SU-DHL-6 (cell line): ENCODE measurements at regions not wholly inside any gene's neighbourhood (a gene's known extent, or its start where the extent isn't known, plus 50 kb on each side); places are given as distances from the start of the nearest gene placed in this dataset.

Source experiments
- H2AFZ ChIP-seq: fragments of 200-600 bp; sonication (generic); 2 replicates; pipeline ENCODE4 v1.6.1; 2014; ENCODE audit warnings: low read depth, mild to moderate bottlenecking, moderate library complexity, mixed read lengths, antibody characterized with exemption, low read length; ENCODE audit not compliant: severe bottlenecking
- H3F3A ChIP-seq: fragments of 200-600 bp; shearing (Covaris generic); 2 replicates; pipeline ENCODE4 v1.6.0; 2016; ENCODE audit warnings: antibody characterized with exemption, mild to moderate bottlenecking; ENCODE audit not compliant: insufficient read depth
- H3K27ac ChIP-seq: fragments of 200-600 bp; sonication (generic); 2 replicates; pipeline ENCODE4 v1.5.1; 2016; ENCODE audit warnings: low read depth, mild to moderate bottlenecking, low read length, moderate library complexity, mixed read lengths
- H3K27me3 ChIP-seq: fragments of 200-600 bp; sonication (generic), shearing (Covaris generic); 2 replicates; pipeline ENCODE4 v1.6.0; 2014; ENCODE audit warnings: mild to moderate bottlenecking, low read length
- H3K36me3 ChIP-seq: fragments of 200-600 bp; sonication (generic); 2 replicates; pipeline ENCODE4 v1.6.1; 2014; ENCODE audit warnings: mild to moderate bottlenecking, low read length, mixed read lengths
- H3K4me2 ChIP-seq: fragments of 300-600, 200-600 bp; shearing (Covaris generic), sonication (generic); 2 replicates; pipeline ENCODE4 v1.6.0; 2014; ENCODE audit warnings: low read length, low read depth, mild to moderate bottlenecking; ENCODE audit not compliant: poor library complexity, severe bottlenecking
- H3K4me3 ChIP-seq: fragments of 200-600 bp; sonication (generic); 2 replicates; pipeline ENCODE4 v1.5.1; 2014; ENCODE audit warnings: antibody characterized with exemption, low read length, mild to moderate bottlenecking, mixed read lengths; ENCODE audit not compliant: insufficient read depth, poor library complexity, severe bottlenecking
- H3K79me2 ChIP-seq: fragments of 200-600 bp; sonication (generic); 2 replicates; pipeline ENCODE4 v1.6.1; 2014; ENCODE audit warnings: mild to moderate bottlenecking, low read length, moderate library complexity; ENCODE audit not compliant: insufficient read depth
- H3K9ac ChIP-seq: fragments of 200-600 bp; sonication (generic); 2 replicates; pipeline ENCODE4 v1.7.0; 2014; ENCODE audit warnings: mild to moderate bottlenecking, low read length
- H3K9me2 ChIP-seq: fragments of 200-600 bp; sonication (generic); replicated peaks from 2 replicates; pipeline ENCODE4 v1.6.1; 2014; ENCODE audit warnings: low read length; ENCODE audit not compliant: insufficient read depth
- H3K9me3 ChIP-seq: fragments of 200-600 bp; sonication (generic); 2 replicates; pipeline ENCODE4 v1.6.1; 2014; ENCODE audit warnings: low read length, mixed read lengths; ENCODE audit not compliant: insufficient read depth
- H4K20me1 ChIP-seq: fragments of 200-600 bp; sonication (generic); 2 replicates; pipeline ENCODE4 v1.6.1; 2014; ENCODE audit warnings: low read depth, mild to moderate bottlenecking, antibody characterized with exemption, low read length, moderate library complexity, mixed read lengths
- EZH2phosphoT487 ChIP-seq: fragments of 200-600 bp; sonication (generic), shearing (Covaris generic); conservative IDR thresholded peaks from 2 replicates; pipeline ENCODE4 v1.6.1; 2018; ENCODE audit warnings: mild to moderate bottlenecking, antibody characterized with exemption, low read length, moderate library complexity, mixed read lengths
- TF ChIP-seq, protein P1 (sequence below): fragments of 200-600 bp; sonication (generic); IDR thresholded peaks from one replicate; pipeline ENCODE4 v1.5.1; 2017; ENCODE audit warnings: antibody characterized with exemption, mild to moderate bottlenecking, low read length, moderate library complexity; ENCODE audit not compliant: insufficient read depth, poor library complexity, severe bottlenecking

DNA sequence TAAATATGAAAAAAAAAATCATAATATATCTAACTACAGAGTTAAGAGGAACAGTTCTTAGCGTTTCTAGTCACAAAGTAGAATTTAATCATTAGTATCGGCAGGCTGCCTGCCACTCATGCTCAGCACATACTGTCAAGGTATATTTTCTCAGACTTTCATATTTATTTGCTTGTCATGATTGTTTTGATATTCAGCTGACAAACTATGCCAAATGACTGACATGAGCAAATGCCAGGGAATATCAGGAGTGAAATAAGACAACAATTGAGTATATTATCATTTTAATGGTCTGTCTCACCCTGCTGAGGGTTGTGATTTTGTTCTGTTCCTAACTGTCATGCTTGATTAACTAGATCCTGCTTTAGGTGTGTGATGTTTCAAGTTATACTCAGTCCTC, 395.0 kb upstream of the SPOCK3 start:
- no peak for TF ChIP-seq EZH2phosphoT487
- no peaks in the 10 kb centered on the region for H3K27me3 ChIP-seq
- H3K27ac ChIP-seq: no peak overlapping the region
- H3K4me2 ChIP-seq: no peak overlapping the region
- H3K9me2 ChIP-seq: no peaks in the 10 kb centered on the region
- no peaks in the 10 kb centered on the region for H3F3A ChIP-seq
- no peak overlapping the region for H3K9ac ChIP-seq
- no peaks in the 10 kb centered on the region for H3K9me3 ChIP-seq
- no peaks in the 10 kb centered on the region for H3K79me2 ChIP-seq
- no peaks in the 10 kb centered on the region for H4K20me1 ChIP-seq
- H3K4me3 ChIP-seq: no peak overlapping the region
- H2AFZ ChIP-seq: no peak overlapping the region
- no peaks in the 10 kb centered on the region for H3K36me3 ChIP-seq

DNA sequence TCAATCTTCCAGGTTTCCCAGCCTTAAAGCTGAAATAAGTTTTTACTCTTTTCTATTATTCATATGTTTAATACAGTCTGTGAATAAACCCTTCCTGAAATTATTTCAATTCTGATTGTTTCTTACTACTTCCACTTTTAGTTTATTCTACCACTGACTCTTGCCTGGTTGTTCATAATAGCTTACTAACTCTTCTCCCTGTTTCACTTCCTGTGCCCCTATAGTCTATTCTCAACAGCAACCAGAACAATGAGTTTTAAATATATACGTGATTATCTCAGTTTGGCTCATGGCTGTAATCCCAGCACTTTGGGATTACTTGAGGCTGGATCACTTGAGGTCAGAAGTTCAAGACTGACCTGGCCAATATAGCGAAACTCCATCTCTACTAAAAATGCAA, 408.0 kb upstream of the SPOCK3 start:
- Histone ChIP-seq H3K27me3 (no peaks in the 10 kb centered on the region), H3K27ac (no peak overlapping the region), H3K79me2 (no peaks in the 10 kb centered on the region), H3K9me3 (no peaks in the 10 kb centered on the region), H2AFZ (no peak overlapping the region), H3K36me3 (no peaks in the 10 kb centered on the region), H3K9me2 (no peaks in the 10 kb centered on the region), H3K9ac (no peak overlapping the region), H3K4me3 (no peak overlapping the region), H4K20me1 (no peaks in the 10 kb centered on the region), H3F3A (no peaks in the 10 kb centered on the region), H3K4me2 (no peak overlapping the region)
- TF ChIP-seq, protein P1, sequence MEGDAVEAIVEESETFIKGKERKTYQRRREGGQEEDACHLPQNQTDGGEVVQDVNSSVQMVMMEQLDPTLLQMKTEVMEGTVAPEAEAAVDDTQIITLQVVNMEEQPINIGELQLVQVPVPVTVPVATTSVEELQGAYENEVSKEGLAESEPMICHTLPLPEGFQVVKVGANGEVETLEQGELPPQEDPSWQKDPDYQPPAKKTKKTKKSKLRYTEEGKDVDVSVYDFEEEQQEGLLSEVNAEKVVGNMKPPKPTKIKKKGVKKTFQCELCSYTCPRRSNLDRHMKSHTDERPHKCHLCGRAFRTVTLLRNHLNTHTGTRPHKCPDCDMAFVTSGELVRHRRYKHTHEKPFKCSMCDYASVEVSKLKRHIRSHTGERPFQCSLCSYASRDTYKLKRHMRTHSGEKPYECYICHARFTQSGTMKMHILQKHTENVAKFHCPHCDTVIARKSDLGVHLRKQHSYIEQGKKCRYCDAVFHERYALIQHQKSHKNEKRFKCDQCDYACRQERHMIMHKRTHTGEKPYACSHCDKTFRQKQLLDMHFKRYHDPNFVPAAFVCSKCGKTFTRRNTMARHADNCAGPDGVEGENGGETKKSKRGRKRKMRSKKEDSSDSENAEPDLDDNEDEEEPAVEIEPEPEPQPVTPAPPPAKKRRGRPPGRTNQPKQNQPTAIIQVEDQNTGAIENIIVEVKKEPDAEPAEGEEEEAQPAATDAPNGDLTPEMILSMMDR: no peak
- TF ChIP-seq EZH2phosphoT487: no peak

DNA sequence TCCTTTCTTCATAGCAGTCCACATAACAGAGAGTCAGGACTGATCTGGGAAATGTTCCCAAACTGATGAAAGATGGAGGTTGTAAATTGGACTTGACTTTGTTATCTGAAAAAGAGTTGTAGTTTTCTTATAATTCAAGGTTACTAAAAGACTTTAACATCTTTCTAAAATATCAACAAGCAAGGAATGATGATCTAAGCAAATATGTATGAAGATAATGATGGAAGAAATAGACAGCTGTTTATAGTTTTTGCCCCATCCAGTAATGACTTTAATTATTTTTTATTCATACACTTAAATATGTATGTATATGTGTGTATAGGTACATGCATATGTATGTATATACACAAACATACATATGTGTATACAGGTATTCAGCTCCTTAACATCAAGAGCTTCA, 411.1 kb upstream of the SPOCK3 start:
- H4K20me1 ChIP-seq: no peaks in the 10 kb centered on the region
- H3K27me3 ChIP-seq: no peaks in the 10 kb centered on the region
- H2AFZ ChIP-seq: no peak overlapping the region
- TF ChIP-seq, protein P1: no peak
- no peak for TF ChIP-seq EZH2phosphoT487
- no peak overlapping the region for H3K4me3 ChIP-seq
- H3K27ac ChIP-seq: no peak overlapping the region
- no peaks in the 10 kb centered on the region for H3F3A ChIP-seq
- H3K36me3 ChIP-seq: no peaks in the 10 kb centered on the region
- H3K79me2 ChIP-seq: no peaks in the 10 kb centered on the region
- no peak overlapping the region for H3K9ac ChIP-seq
- H3K4me2 ChIP-seq: no peak overlapping the region
- no peaks in the 10 kb centered on the region for H3K9me3 ChIP-seq
- H3K9me2 ChIP-seq: no peaks in the 10 kb centered on the region

DNA sequence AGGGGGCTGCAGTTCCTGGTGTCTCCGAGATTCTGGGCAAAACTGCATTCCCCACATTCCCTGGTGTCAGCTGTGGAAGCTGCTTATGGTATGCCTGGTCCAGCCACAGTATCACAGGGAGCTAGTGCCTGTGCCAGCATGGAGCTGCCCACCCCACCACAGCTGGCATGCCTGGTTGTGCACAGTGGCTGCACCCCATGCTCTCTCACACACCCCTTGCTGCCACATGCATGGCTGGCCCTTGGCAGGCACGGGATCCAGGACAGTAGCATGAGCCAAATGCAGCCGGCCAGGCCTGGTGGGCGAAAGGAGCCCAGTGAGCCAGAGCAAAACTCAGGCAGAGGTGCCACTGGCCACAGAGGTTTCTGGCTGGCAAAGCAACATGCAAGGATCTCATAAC, 418.0 kb upstream of the SPOCK3 start:
- no peaks in the 10 kb centered on the region for H3K79me2 ChIP-seq
- H3K9ac ChIP-seq: no peak overlapping the region
- no peak overlapping the region for H3K4me3 ChIP-seq
- no peak for TF ChIP-seq EZH2phosphoT487
- TF ChIP-seq, protein P1: no peak
- no peaks in the 10 kb centered on the region for H3K27me3 ChIP-seq
- no peak overlapping the region for H3K27ac ChIP-seq
- no peak overlapping the region for H3K4me2 ChIP-seq
- H3F3A ChIP-seq: no peaks in the 10 kb centered on the region
- no peak overlapping the region for H2AFZ ChIP-seq
- no peaks in the 10 kb centered on the region for H3K9me2 ChIP-seq
- no peaks in the 10 kb centered on the region for H3K36me3 ChIP-seq
- H3K9me3 ChIP-seq: no peaks in the 10 kb centered on the region
- H4K20me1 ChIP-seq: no peaks in the 10 kb centered on the region
